Testis (tissue), 2 donors: ENCODE measurements at regions not wholly inside any gene's neighbourhood (a gene's known extent, or its start where the extent isn't known, plus 50 kb on each side); places are given as distances from the start of the nearest gene placed in this dataset.

ENCODE experiments used
- POLR2A ChIP-seq: fragments of 450-650 bp; IDR thresholded peaks from one replicate; pipeline ENCODE4 v1.6.1; 2017; ENCODE audit warnings: antibody characterized with exemption, mild to moderate bottlenecking, moderate library complexity
- TF ChIP-seq, protein P1 (sequence below), 3 experiments: fragments of 450-650 bp in 2 of 3; fragments of 200-600 bp in 1 of 3; sonication (generic) in 1 of 3; IDR thresholded peaks; one replicate each; pipeline ENCODE4 v1.5.1; 2016 to 2019; ENCODE audit warnings: antibody characterized with exemption in 3 of 3, mild to moderate bottlenecking in 2 of 3, moderate library complexity in 1 of 3

DNA sequence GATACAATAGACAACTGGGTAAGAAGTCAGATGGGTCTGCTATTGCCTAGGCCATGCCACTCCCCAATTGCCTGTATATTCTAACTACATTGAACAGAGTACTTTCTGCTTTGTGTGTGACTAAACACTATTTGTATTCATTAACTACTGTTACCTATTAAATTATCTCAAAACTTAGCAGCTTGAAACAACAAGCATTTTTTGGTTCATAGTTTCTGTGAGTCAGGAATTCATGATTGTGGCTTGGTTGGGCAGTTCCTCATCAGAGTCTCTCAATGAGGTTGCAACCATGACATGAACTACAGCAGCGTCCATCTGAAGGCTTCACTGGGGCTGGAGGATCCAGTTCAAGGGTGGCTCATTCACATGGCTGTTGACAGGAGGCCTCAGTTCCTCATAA, 205.7 kb downstream of the EN1 start:
- TF ChIP-seq, protein P1, sequence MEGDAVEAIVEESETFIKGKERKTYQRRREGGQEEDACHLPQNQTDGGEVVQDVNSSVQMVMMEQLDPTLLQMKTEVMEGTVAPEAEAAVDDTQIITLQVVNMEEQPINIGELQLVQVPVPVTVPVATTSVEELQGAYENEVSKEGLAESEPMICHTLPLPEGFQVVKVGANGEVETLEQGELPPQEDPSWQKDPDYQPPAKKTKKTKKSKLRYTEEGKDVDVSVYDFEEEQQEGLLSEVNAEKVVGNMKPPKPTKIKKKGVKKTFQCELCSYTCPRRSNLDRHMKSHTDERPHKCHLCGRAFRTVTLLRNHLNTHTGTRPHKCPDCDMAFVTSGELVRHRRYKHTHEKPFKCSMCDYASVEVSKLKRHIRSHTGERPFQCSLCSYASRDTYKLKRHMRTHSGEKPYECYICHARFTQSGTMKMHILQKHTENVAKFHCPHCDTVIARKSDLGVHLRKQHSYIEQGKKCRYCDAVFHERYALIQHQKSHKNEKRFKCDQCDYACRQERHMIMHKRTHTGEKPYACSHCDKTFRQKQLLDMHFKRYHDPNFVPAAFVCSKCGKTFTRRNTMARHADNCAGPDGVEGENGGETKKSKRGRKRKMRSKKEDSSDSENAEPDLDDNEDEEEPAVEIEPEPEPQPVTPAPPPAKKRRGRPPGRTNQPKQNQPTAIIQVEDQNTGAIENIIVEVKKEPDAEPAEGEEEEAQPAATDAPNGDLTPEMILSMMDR (IDR thresholded peaks at IDR 0.05) = no peak
- no peak for TF ChIP-seq POLR2A
